ENCODE measurements at regions not wholly inside any gene's neighbourhood (a gene's known extent, or its start where the extent isn't known, plus 50 kb on each side); places are given as distances from the start of the nearest gene placed in this dataset.

GRCh38 chr11:80687941-80688340 lies 1247.1 kb upstream of the TENM4 start:
- no peak for TF ChIP-seq CTCF (IDR thresholded peaks at IDR 0.05)
- no peak for TF ChIP-seq POLR2A (IDR thresholded peaks at IDR 0.05)

All from Peyer's patch (tissue), 4 donors.